ENCODE measurements at regions not wholly inside any gene's neighbourhood (a gene's known extent, or its start where the extent isn't known, plus 50 kb on each side); places are given as distances from the start of the nearest gene placed in this dataset.

GRCh38 chr20:48326434-48326691 lies 501.4 kb downstream of the PREX1 start:
- H3K27ac ChIP-seq (ENCODE audit: low read depth, low read length), result no peak overlapping the region
- no peak overlapping the region for H3K4me3 ChIP-seq (ENCODE audit: low read length)
- H3K36me3 ChIP-seq (ENCODE audit: control insufficient read depth, insufficient read depth, low read length), result no peaks in the 10 kb centered on the region
- no peak overlapping the region for H3K9ac ChIP-seq (ENCODE audit: low read length)
- no peaks in the 10 kb centered on the region for H3K27me3 ChIP-seq (ENCODE audit: control insufficient read depth, insufficient read depth, low read length)
- H3K4me1 ChIP-seq (ENCODE audit: control insufficient read depth, insufficient read depth, low read length), result peaks cover 11% of the 10 kb centered on the region

GRCh38 chr20:48325656-48326433 lies 502.0 kb downstream of the PREX1 start:
- Histone ChIP-seq H3K36me3 (ENCODE audit: control insufficient read depth, insufficient read depth, low read length) (no peaks in the 10 kb centered on the region), H3K4me3 (ENCODE audit: low read length) (no peak overlapping the region), H3K27me3 (ENCODE audit: control insufficient read depth, insufficient read depth, low read length) (no peaks in the 10 kb centered on the region), H3K4me1 (ENCODE audit: control insufficient read depth, insufficient read depth, low read length) (peaks cover 11% of the 10 kb centered on the region), H3K27ac (ENCODE audit: low read depth, low read length) (no peak overlapping the region), H3K9ac (ENCODE audit: low read length) (no peak overlapping the region)

- H3K4me1 ChIP-seq (ENCODE audit: control insufficient read depth, insufficient read depth, low read length), result peaks cover 11% of the 10 kb centered on the region
- no peak overlapping the region for H3K9ac ChIP-seq (ENCODE audit: low read length)
- H3K4me3 ChIP-seq (ENCODE audit: low read length), result no peak overlapping the region
- H3K27ac ChIP-seq (ENCODE audit: low read depth, low read length), result no peak overlapping the region
- H3K36me3 ChIP-seq (ENCODE audit: control insufficient read depth, insufficient read depth, low read length), result no peaks in the 10 kb centered on the region
- H3K27me3 ChIP-seq (ENCODE audit: control insufficient read depth, insufficient read depth, low read length), result no peaks in the 10 kb centered on the region
Measured at GRCh38 chr20:48324744-48325143, 503.1 kb downstream of the PREX1 start.

DNA sequence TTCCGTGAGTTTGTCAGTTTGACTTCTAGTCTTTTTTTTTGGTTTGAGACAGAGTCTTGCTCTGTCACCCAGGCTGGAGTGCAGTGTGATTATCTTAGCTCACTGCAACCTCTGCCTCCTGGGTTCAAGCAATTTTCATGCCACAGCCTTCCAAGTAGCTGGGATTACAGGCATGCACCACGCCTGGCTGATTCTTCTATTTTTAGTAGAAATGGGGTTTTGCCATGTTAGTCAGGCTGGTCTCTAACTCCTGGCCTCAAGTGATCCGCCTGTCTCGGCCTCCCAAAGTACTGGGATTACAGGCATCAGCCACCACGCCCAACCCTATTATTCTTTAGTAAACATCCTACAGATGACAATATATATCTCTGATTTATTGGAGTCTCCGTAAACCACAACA lies 506.5 kb downstream of the PREX1 start:
- H3K36me3 ChIP-seq (ENCODE audit: control insufficient read depth, insufficient read depth, low read length), result no peaks in the 10 kb centered on the region
- H3K27ac ChIP-seq (ENCODE audit: low read depth, low read length), result no peak overlapping the region
- H3K9ac ChIP-seq (ENCODE audit: low read length), result no peak overlapping the region
- H3K4me1 ChIP-seq (ENCODE audit: control insufficient read depth, insufficient read depth, low read length), result peaks cover 2% of the 10 kb centered on the region
- no peak overlapping the region for H3K4me3 ChIP-seq (ENCODE audit: low read length)
- H3K27me3 ChIP-seq (ENCODE audit: control insufficient read depth, insufficient read depth, low read length), result no peaks in the 10 kb centered on the region

DNA sequence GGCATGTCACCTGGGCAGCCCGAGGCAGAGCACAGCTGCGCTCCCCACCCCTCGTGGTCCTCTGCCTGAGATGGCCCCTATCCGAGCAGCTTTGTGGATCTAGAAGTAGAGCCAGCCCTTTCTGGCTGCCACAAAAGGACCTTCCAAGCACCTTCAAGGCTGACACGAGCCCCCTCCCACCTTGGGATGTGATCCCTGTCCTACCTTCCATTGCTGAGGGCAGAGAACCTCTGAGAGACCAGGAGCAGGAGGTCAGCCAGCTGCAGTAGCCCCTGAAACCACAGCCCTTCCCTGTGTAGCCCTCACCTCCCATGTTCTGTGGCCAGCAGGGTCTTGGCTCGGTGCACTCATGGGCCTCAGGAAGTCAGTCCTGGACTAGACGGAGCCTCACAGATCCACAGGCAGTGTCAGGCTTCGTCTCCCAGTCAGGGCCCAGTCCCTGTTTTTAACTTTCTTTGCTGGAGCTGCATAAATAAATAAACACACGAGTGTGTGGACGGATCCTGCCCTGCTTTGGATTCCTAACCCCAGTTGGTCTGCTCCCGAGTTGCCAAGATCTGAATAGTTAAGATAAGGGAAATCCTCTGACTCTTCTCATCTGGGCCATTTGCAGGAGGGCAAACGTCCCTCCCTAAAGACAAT lies 507.7 kb downstream of the PREX1 start:
- H3K9ac ChIP-seq (ENCODE audit: low read length), result no peak overlapping the region
- H3K27me3 ChIP-seq (ENCODE audit: control insufficient read depth, insufficient read depth, low read length), result no peaks in the 10 kb centered on the region
- H3K27ac ChIP-seq (ENCODE audit: low read depth, low read length), result no peak overlapping the region
- H3K36me3 ChIP-seq (ENCODE audit: control insufficient read depth, insufficient read depth, low read length), result no peaks in the 10 kb centered on the region
- H3K4me1 ChIP-seq (ENCODE audit: control insufficient read depth, insufficient read depth, low read length), result peaks cover 2% of the 10 kb centered on the region
- H3K4me3 ChIP-seq (ENCODE audit: low read length), result no peak overlapping the region

DNA sequence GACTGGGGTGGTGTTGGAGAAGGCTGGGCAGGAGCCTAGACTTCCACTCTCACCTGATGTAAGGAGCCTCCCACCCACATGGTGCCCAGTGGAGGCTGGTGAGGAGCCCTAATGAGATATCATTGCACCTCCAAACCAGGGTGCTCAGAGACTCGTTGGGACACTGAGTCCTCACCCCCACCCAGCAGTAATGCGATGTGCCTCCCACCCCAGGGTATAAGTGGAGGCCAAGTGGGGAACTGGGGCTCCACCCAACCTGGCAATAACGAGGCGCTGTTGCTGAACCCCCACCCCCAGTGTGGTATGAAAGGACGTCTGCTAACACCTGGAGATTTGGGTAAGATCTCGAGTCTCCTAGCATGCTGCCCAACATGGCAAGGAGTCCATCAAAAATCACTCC lies 510.2 kb downstream of the PREX1 start:
- no peak overlapping the region for H3K9ac ChIP-seq (ENCODE audit: low read length)
- no peaks in the 10 kb centered on the region for H3K27me3 ChIP-seq (ENCODE audit: control insufficient read depth, insufficient read depth, low read length)
- H3K36me3 ChIP-seq (ENCODE audit: control insufficient read depth, insufficient read depth, low read length), result no peaks in the 10 kb centered on the region
- H3K4me3 ChIP-seq (ENCODE audit: low read length), result no peak overlapping the region
- H3K27ac ChIP-seq (ENCODE audit: low read depth, low read length), result no peak overlapping the region
- H3K4me1 ChIP-seq (ENCODE audit: control insufficient read depth, insufficient read depth, low read length), result no peaks in the 10 kb centered on the region

DNA sequence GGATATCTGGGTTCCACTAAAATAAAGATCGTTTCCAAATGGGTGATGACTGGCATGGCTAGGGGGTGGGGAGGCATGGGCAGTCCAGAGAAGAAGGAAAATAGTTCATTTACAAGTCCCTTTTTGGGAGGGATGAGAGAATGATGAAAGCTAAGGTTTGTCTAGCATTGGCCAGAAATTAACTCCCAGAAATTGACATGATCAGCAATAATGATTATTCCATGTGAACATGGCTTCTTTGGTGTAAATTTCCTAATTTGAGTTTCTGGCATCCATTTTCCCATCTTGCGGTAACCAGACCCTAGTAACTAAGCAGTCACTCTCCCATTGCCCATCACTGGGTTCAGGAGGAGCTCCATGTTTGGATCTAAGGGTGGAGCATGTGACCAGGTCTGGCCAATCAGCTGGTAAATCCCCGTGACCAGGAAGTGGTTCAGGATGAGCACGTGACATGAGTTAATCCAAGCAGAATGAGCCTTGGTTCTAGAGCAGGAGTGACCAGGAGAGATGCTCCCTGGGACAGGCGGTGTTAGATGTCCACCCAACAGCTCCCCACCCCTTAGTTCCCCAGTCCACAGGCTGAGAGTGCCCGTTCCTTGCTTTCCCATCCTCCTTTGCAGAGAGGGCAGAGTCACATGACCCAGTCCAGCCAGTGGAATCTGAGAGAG lies 512.7 kb downstream of the PREX1 start:
- Histone ChIP-seq H3K9ac (ENCODE audit: low read length) (no peak overlapping the region), H3K4me1 (ENCODE audit: control insufficient read depth, insufficient read depth, low read length) (no peaks in the 10 kb centered on the region), H3K4me3 (ENCODE audit: low read length) (no peak overlapping the region), H3K27ac (ENCODE audit: low read depth, low read length) (no peak overlapping the region), H3K36me3 (ENCODE audit: control insufficient read depth, insufficient read depth, low read length) (no peaks in the 10 kb centered on the region), H3K27me3 (ENCODE audit: control insufficient read depth, insufficient read depth, low read length) (no peaks in the 10 kb centered on the region)

DNA sequence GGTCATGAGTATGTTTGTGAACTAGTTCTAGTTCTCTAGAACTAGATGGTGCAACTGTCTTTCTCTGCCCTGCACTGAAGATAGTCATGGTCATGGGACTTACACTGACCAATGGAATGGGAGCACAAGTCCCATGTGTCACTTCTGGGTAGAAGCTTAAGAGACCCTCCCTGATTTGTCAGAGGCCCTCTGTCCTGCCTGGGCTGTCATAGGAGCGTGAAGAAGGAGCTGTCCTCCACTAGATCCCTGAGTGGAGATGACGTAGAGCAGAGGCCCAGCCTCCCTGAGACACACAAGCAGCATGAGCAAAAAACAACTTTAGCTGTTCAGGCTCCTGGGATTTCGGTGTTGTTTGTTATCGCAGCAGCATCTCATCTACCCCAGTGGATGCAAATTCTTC lies 514.5 kb downstream of the PREX1 start:
- Histone ChIP-seq H3K9ac (ENCODE audit: low read length) (no peak overlapping the region), H3K4me3 (ENCODE audit: low read length) (no peak overlapping the region), H3K27ac (ENCODE audit: low read depth, low read length) (no peak overlapping the region), H3K27me3 (ENCODE audit: control insufficient read depth, insufficient read depth, low read length) (no peaks in the 10 kb centered on the region), H3K4me1 (ENCODE audit: control insufficient read depth, insufficient read depth, low read length) (no peaks in the 10 kb centered on the region), H3K36me3 (ENCODE audit: control insufficient read depth, insufficient read depth, low read length) (no peaks in the 10 kb centered on the region)

GRCh38 chr20:48311956-48312355 lies 515.8 kb downstream of the PREX1 start:
- no peaks in the 10 kb centered on the region for H3K4me1 ChIP-seq (ENCODE audit: control insufficient read depth, insufficient read depth, low read length)
- H3K27ac ChIP-seq (ENCODE audit: low read depth, low read length), result no peak overlapping the region
- no peaks in the 10 kb centered on the region for H3K27me3 ChIP-seq (ENCODE audit: control insufficient read depth, insufficient read depth, low read length)
- H3K36me3 ChIP-seq (ENCODE audit: control insufficient read depth, insufficient read depth, low read length), result no peaks in the 10 kb centered on the region
- no peak overlapping the region for H3K4me3 ChIP-seq (ENCODE audit: low read length)
- no peak overlapping the region for H3K9ac ChIP-seq (ENCODE audit: low read length)

DNA sequence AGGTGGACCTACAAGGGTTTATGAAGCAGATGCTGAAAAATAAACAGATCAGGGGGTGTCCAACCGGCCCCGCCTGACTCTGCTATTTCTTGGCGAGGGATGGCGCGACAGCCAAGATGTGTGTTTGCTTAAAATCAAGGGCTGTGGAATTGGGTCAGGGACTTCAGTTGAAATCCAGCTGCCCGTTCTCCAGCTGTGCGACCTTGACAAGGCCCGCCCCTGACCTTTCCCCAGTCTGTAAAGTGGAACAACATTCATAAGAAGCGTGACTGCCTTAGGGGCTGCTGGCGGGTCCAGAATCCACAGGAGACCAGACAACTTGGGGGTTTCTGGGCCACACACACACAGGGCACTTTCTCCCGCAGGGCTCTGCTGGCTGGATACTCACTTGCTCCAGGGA lies 517.5 kb downstream of the PREX1 start:
- no peaks in the 10 kb centered on the region for H3K4me1 ChIP-seq (ENCODE audit: control insufficient read depth, insufficient read depth, low read length)
- no peak overlapping the region for H3K27ac ChIP-seq (ENCODE audit: low read depth, low read length)
- no peak overlapping the region for H3K4me3 ChIP-seq (ENCODE audit: low read length)
- H3K27me3 ChIP-seq (ENCODE audit: control insufficient read depth, insufficient read depth, low read length), result no peaks in the 10 kb centered on the region
- H3K9ac ChIP-seq (ENCODE audit: low read length), result no peak overlapping the region
- no peaks in the 10 kb centered on the region for H3K36me3 ChIP-seq (ENCODE audit: control insufficient read depth, insufficient read depth, low read length)

GRCh38 chr20:48309293-48309692 lies 518.5 kb downstream of the PREX1 start:
- Histone ChIP-seq H3K27ac (ENCODE audit: low read depth, low read length) (no peak overlapping the region), H3K36me3 (ENCODE audit: control insufficient read depth, insufficient read depth, low read length) (no peaks in the 10 kb centered on the region), H3K9ac (ENCODE audit: low read length) (no peak overlapping the region), H3K4me3 (ENCODE audit: low read length) (no peak overlapping the region), H3K4me1 (ENCODE audit: control insufficient read depth, insufficient read depth, low read length) (no peaks in the 10 kb centered on the region), H3K27me3 (ENCODE audit: control insufficient read depth, insufficient read depth, low read length) (no peaks in the 10 kb centered on the region)

DNA sequence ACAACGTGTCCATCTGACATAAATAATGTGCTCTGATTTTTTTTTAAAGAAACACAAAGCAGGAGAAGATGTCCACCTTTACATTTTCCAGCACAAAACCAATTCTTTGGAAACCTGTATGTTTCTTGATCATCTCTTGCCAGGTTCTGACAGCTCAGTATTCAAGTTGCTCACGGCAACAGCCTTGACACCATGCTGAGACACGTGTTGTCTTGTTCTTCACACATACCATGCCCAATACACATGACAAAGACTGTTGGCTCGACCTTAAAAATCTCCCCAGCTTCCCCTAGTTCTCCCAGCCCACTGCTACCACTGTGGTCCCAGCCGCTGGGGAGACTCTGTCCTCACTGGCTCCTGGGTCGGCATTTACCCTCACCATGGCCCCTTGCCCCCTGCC lies 518.9 kb downstream of the PREX1 start:
- Histone ChIP-seq H3K27me3 (ENCODE audit: control insufficient read depth, insufficient read depth, low read length) (no peaks in the 10 kb centered on the region), H3K27ac (ENCODE audit: low read depth, low read length) (no peak overlapping the region), H3K36me3 (ENCODE audit: control insufficient read depth, insufficient read depth, low read length) (no peaks in the 10 kb centered on the region), H3K4me3 (ENCODE audit: low read length) (no peak overlapping the region), H3K4me1 (ENCODE audit: control insufficient read depth, insufficient read depth, low read length) (no peaks in the 10 kb centered on the region), H3K9ac (ENCODE audit: low read length) (no peak overlapping the region)
